GM23248 (cell line): ENCODE measurements at regions not wholly inside any gene's neighbourhood (a gene's known extent, or its start where the extent isn't known, plus 50 kb on each side); places are given as distances from the start of the nearest gene placed in this dataset.

Experiments
- EZH2 ChIP-seq: fragments of 200-600 bp; sonication (generic); IDR thresholded peaks from 2 replicates; pipeline ENCODE4 v1.6.1; 2018; ENCODE audit warnings: antibody characterized with exemption, mild to moderate bottlenecking; ENCODE audit not compliant: insufficient read depth, poor library complexity, severe bottlenecking
- EZH2phosphoT487 ChIP-seq: fragments of 200-600 bp; sonication (generic); IDR thresholded peaks from 2 replicates; pipeline ENCODE4 v1.6.1; 2018; ENCODE audit warnings: antibody characterized with exemption, moderate library complexity, mild to moderate bottlenecking, low read depth; ENCODE audit not compliant: insufficient read depth

GRCh38 chr1:29924017-29924431 lies 687.7 kb downstream of the PTPRU start:
- no peak for TF ChIP-seq EZH2
- no peak for TF ChIP-seq EZH2phosphoT487
